Activated naive CD8-positive, alpha-beta T cell (primary cell): ENCODE measurements at regions not wholly inside any gene's neighbourhood (a gene's known extent, or its start where the extent isn't known, plus 50 kb on each side); places are given as distances from the start of the nearest gene placed in this dataset.

Experiments used
- H3K27ac Mint-ChIP-seq: one replicate; pipeline ENCODE4 v1.8.0; 2021; ENCODE audit warnings: mixed read lengths
- H3K27me3 Mint-ChIP-seq: one replicate; pipeline ENCODE4 v1.8.0; 2021; ENCODE audit warnings: mixed read lengths
- H3K36me3 Mint-ChIP-seq: one replicate; pipeline ENCODE4 v1.8.0; 2021; ENCODE audit warnings: mixed read lengths
- H3K4me1 Mint-ChIP-seq: one replicate; pipeline ENCODE4 v1.8.0; 2021; ENCODE audit warnings: low read depth, mixed read lengths
- H3K4me3 Mint-ChIP-seq: one replicate; pipeline ENCODE4 v1.8.0; 2021; ENCODE audit warnings: mild to moderate bottlenecking, mixed read lengths
- H3K9me3 Mint-ChIP-seq: one replicate; pipeline ENCODE4 v1.8.0; 2021; ENCODE audit warnings: low read depth, mixed read lengths

- Mint-ChIP-seq H3K9me3 (peaks cover 6% of the 10 kb centered on the region), H3K4me3 (no peak overlapping the region), H3K27me3 (no peaks in the 10 kb centered on the region), H3K4me1 (no peaks in the 10 kb centered on the region), H3K27ac (no peak overlapping the region), H3K36me3 (no peaks in the 10 kb centered on the region)
Observed at GRCh38 chr6:112701201-112701600, 354.1 kb downstream of the RFPL4B start.

DNA sequence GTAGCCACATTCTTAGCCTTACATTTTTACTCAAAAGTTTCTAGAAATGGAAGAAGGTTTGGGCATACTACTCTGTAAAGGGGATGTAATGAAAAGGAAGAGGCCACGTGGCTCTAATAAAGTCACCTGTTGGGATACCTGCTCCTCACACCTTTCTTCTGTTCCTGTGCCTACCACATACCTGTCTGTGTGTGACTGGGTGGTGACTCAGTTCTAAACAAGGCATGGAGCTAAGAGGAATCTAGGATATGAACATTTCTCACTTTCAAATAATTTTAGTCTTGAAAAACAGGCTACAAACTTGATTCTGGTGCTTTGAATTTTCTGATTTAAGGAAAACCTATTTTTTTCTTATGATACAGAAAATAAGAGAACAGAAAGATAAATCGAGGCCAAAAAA is 363.6 kb downstream of the RFPL4B start:
- H3K4me1 Mint-ChIP-seq = no peaks in the 10 kb centered on the region
- peaks cover 3% of the 10 kb centered on the region for H3K9me3 Mint-ChIP-seq
- no peak overlapping the region for H3K27ac Mint-ChIP-seq
- H3K27me3 Mint-ChIP-seq = no peaks in the 10 kb centered on the region
- no peaks in the 10 kb centered on the region for H3K36me3 Mint-ChIP-seq
- no peak overlapping the region for H3K4me3 Mint-ChIP-seq

- Mint-ChIP-seq H3K27ac (no peak overlapping the region), H3K4me3 (no peak overlapping the region), H3K27me3 (no peaks in the 10 kb centered on the region), H3K9me3 (peaks cover 3% of the 10 kb centered on the region), H3K36me3 (no peaks in the 10 kb centered on the region), H3K4me1 (no peaks in the 10 kb centered on the region)
Observed at GRCh38 chr6:112713402-112713801, 366.3 kb downstream of the RFPL4B start.

GRCh38 chr6:112717401-112717800 is 370.3 kb downstream of the RFPL4B start:
- no peaks in the 10 kb centered on the region for H3K4me1 Mint-ChIP-seq
- no peaks in the 10 kb centered on the region for H3K36me3 Mint-ChIP-seq
- H3K27ac Mint-ChIP-seq = no peak overlapping the region

GRCh38 chr6:112717856-112718255 is 370.7 kb downstream of the RFPL4B start:
- Mint-ChIP-seq H3K9me3 (peaks cover 6% of the 10 kb centered on the region), H3K4me3 (no peak overlapping the region), H3K27ac (no peak overlapping the region), H3K36me3 (no peaks in the 10 kb centered on the region), H3K4me1 (no peaks in the 10 kb centered on the region), H3K27me3 (no peaks in the 10 kb centered on the region)

More at GRCh38 chr6:112717401-112717800, 370.3 kb downstream of the RFPL4B start:
- peaks cover 6% of the 10 kb centered on the region for H3K9me3 Mint-ChIP-seq
- H3K4me3 Mint-ChIP-seq = no peak overlapping the region
- no peaks in the 10 kb centered on the region for H3K27me3 Mint-ChIP-seq

DNA sequence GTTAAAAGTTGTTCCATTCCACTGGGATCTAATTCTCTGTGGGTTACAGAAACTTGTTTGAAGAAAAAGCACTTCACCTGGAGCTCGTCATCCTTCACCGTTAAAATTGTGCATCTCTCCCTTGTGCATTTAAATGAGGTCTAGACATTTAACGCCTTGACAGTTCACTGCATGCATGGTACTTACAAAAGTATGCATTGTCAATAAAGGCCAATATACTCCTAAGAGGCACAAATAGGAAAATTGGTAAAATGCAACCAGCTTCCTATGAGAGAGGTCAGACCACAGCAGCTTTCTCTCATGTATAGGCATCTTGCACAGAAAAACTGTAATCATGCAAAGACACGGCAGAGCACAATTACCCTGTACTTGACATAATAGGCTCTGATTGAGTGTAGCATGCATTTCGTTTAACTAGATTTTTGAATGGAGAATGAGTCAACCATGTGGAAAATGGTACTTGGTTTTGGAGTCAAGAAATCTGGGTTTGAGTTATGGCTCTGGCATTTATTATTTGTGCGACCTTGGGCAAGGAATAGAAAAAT is 378.5 kb downstream of the RFPL4B start:
- no peak overlapping the region for H3K27ac Mint-ChIP-seq
- H3K4me1 Mint-ChIP-seq = no peaks in the 10 kb centered on the region
- H3K9me3 Mint-ChIP-seq = peaks cover 4% of the 10 kb centered on the region
- H3K27me3 Mint-ChIP-seq = no peaks in the 10 kb centered on the region
- no peak overlapping the region for H3K4me3 Mint-ChIP-seq
- H3K36me3 Mint-ChIP-seq = no peaks in the 10 kb centered on the region

DNA sequence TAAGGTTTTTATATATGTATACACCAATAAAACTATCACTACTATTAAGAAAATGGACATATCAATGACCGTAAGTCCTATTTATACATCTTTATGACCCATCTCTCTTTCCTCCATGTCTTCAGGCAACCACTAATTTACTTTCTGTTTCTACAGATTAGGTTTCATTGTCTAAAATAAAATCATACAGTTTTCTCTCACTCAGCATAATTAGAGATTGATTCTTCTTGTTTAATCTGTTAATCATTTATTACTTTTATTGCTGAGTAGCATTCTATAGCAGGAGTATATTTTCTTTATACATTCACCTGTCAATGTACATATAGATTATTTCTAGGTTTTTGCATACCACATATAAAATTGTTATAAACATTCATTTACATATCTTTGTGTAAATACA is 388.0 kb downstream of the RFPL4B start:
- no peak overlapping the region for H3K4me3 Mint-ChIP-seq
- no peak overlapping the region for H3K27ac Mint-ChIP-seq
- peaks cover 11% of the 10 kb centered on the region for H3K9me3 Mint-ChIP-seq
- H3K27me3 Mint-ChIP-seq = peaks cover 1% of the 10 kb centered on the region
- no peaks in the 10 kb centered on the region for H3K4me1 Mint-ChIP-seq
- H3K36me3 Mint-ChIP-seq = no peaks in the 10 kb centered on the region

- H3K4me3 Mint-ChIP-seq = no peak overlapping the region
- no peak overlapping the region for H3K27ac Mint-ChIP-seq
- H3K9me3 Mint-ChIP-seq = peaks cover 7% of the 10 kb centered on the region
- no peaks in the 10 kb centered on the region for H3K27me3 Mint-ChIP-seq
- H3K4me1 Mint-ChIP-seq = no peaks in the 10 kb centered on the region
- H3K36me3 Mint-ChIP-seq = no peaks in the 10 kb centered on the region
Observed at GRCh38 chr6:112739766-112740165, 392.6 kb downstream of the RFPL4B start.

GRCh38 chr6:112743323-112743722 is 396.2 kb downstream of the RFPL4B start:
- Mint-ChIP-seq H3K27me3 (no peaks in the 10 kb centered on the region), H3K36me3 (no peaks in the 10 kb centered on the region), H3K9me3 (no peaks in the 10 kb centered on the region), H3K4me3 (no peak overlapping the region), H3K4me1 (no peaks in the 10 kb centered on the region), H3K27ac (no peak overlapping the region)

DNA sequence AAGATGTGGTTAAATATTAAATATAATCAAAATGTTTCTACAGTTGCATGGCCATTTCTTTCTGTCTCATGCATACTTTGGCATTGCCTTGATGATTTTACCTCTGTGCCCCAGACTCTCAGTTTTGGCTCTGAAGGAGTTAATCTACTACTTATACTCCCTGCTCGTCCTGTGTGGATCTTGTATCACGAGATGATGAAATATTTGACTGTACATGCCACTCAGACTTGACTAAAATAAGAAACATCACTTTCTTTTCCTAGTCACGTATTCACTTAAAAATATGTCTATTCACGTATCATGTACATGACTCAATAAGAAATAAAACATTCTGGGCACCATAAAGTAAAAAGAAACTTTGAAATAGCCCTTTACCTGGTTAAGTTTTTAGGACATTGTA is 397.7 kb downstream of the RFPL4B start:
- Mint-ChIP-seq H3K27me3 (no peaks in the 10 kb centered on the region), H3K36me3 (no peaks in the 10 kb centered on the region), H3K9me3 (no peaks in the 10 kb centered on the region), H3K4me3 (no peak overlapping the region), H3K27ac (no peak overlapping the region), H3K4me1 (no peaks in the 10 kb centered on the region)

GRCh38 chr6:112745765-112746164 is 398.6 kb downstream of the RFPL4B start:
- no peaks in the 10 kb centered on the region for H3K4me1 Mint-ChIP-seq
- no peaks in the 10 kb centered on the region for H3K9me3 Mint-ChIP-seq
- no peaks in the 10 kb centered on the region for H3K27me3 Mint-ChIP-seq
- no peak overlapping the region for H3K27ac Mint-ChIP-seq
- H3K4me3 Mint-ChIP-seq = no peak overlapping the region
- no peaks in the 10 kb centered on the region for H3K36me3 Mint-ChIP-seq

DNA sequence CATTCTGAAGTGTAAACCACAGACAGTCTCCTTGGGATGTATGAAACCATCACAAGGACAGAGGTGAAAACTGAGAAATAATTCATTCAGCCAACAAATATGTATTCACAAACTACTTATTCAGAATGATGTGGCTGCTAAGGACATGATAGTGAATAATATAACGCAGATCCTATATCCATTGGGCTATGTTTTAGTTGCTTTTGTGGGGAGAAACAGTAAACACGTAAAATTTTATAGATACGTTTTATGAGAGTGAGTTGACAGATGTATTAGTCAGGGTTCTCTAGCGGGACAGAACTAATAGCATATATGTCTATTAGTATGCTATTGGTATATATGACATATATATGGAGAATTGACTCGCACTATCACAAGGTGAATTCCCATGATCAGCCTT is 402.5 kb downstream of the RFPL4B start:
- Mint-ChIP-seq H3K27ac (no peak overlapping the region), H3K36me3 (no peaks in the 10 kb centered on the region), H3K4me1 (no peaks in the 10 kb centered on the region), H3K9me3 (peaks cover 8% of the 10 kb centered on the region), H3K27me3 (no peaks in the 10 kb centered on the region), H3K4me3 (no peak overlapping the region)

DNA sequence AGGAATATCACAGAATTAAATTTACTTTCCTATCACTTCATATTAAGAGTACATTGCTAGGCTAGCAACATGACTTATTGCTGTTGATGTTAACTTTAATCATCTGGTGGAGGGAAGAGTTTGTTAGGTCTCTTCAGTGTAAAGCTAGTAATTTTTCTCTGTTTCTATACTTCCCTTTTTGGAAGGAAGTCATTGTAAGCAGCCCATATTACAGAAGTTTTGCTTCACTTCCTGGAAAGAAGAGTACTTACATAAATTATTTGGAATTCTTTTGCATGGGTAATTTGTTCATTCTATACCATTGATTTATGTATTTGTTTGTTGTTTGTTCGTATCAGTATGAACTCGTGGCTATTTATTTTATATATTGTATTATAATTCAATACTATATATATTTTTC is 405.2 kb downstream of the RFPL4B start:
- no peak overlapping the region for H3K27ac Mint-ChIP-seq
- peaks cover 8% of the 10 kb centered on the region for H3K9me3 Mint-ChIP-seq
- no peaks in the 10 kb centered on the region for H3K36me3 Mint-ChIP-seq
- H3K4me3 Mint-ChIP-seq = no peak overlapping the region
- H3K4me1 Mint-ChIP-seq = no peaks in the 10 kb centered on the region
- no peaks in the 10 kb centered on the region for H3K27me3 Mint-ChIP-seq

- H3K9me3 Mint-ChIP-seq = peaks cover 8% of the 10 kb centered on the region
- H3K27ac Mint-ChIP-seq = no peak overlapping the region
- H3K36me3 Mint-ChIP-seq = no peaks in the 10 kb centered on the region
- H3K4me1 Mint-ChIP-seq = no peaks in the 10 kb centered on the region
- H3K4me3 Mint-ChIP-seq = no peak overlapping the region
- no peaks in the 10 kb centered on the region for H3K27me3 Mint-ChIP-seq
Observed at GRCh38 chr6:112752791-112753190, 405.7 kb downstream of the RFPL4B start.

GRCh38 chr6:112760831-112761230 is 413.7 kb downstream of the RFPL4B start:
- no peak overlapping the region for H3K27ac Mint-ChIP-seq
- H3K36me3 Mint-ChIP-seq = no peaks in the 10 kb centered on the region
- H3K4me1 Mint-ChIP-seq = no peaks in the 10 kb centered on the region
- no peaks in the 10 kb centered on the region for H3K27me3 Mint-ChIP-seq
- H3K4me3 Mint-ChIP-seq = no peak overlapping the region
- no peaks in the 10 kb centered on the region for H3K9me3 Mint-ChIP-seq

- Mint-ChIP-seq H3K36me3 (no peaks in the 10 kb centered on the region), H3K27ac (no peak overlapping the region), H3K4me1 (no peaks in the 10 kb centered on the region), H3K4me3 (no peak overlapping the region), H3K9me3 (peaks cover 1% of the 10 kb centered on the region), H3K27me3 (no peaks in the 10 kb centered on the region)
Observed at GRCh38 chr6:112761740-112762139, 414.6 kb downstream of the RFPL4B start.
